GM12891 (cell line): ENCODE measurements at regions not wholly inside any gene's neighbourhood (a gene's known extent, or its start where the extent isn't known, plus 50 kb on each side); places are given as distances from the start of the nearest gene placed in this dataset.

Experiments used
- POLR2A ChIP-seq: IDR thresholded peaks from 2 replicates; pipeline ENCODE4 v1.6.1; 2011; ENCODE audit warnings: low read depth, low read length, control low read depth
- SPI1 ChIP-seq: IDR thresholded peaks from 2 replicates; pipeline ENCODE4 v1.6.1; 2011; ENCODE audit warnings: low read depth, low read length, control low read depth

GRCh38 chr14:30078811-30079402 is 151.3 kb upstream of the PRKD1 start:
- TF ChIP-seq POLR2A (no peak), SPI1 (no peak)
